Activated CD8-positive, alpha-beta memory T cell treated with anti-CD3 and anti-CD28 coated beads for 24 hours (primary cell): ENCODE measurements at regions not wholly inside any gene's neighbourhood (a gene's known extent, or its start where the extent isn't known, plus 50 kb on each side); places are given as distances from the start of the nearest gene placed in this dataset.

ENCODE experiments used
- DNase-seq: peaks from one replicate; pipeline ENCODE4 v3.0.0-alpha.2; 2020

DNA sequence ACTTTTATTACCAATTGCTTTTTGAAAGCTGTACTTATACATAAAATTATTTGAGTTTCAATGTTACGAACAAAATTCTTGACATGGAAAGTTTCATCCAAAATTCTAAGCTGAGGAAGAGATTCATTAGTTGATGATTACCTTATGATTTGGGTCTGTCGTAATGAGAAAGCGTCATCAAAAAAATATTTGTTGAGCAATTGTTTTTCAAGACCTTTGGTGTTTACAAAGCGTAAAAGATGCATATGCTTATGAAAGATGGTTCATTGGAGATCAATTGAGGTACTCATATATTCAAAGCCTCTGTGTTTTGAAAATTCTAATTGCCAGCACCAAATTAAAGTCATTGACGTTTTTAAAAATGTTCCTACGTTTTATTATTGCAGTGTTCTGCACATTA, 110.5 kb upstream of the DOK5 start:
- no peak for DNase-seq

DNA sequence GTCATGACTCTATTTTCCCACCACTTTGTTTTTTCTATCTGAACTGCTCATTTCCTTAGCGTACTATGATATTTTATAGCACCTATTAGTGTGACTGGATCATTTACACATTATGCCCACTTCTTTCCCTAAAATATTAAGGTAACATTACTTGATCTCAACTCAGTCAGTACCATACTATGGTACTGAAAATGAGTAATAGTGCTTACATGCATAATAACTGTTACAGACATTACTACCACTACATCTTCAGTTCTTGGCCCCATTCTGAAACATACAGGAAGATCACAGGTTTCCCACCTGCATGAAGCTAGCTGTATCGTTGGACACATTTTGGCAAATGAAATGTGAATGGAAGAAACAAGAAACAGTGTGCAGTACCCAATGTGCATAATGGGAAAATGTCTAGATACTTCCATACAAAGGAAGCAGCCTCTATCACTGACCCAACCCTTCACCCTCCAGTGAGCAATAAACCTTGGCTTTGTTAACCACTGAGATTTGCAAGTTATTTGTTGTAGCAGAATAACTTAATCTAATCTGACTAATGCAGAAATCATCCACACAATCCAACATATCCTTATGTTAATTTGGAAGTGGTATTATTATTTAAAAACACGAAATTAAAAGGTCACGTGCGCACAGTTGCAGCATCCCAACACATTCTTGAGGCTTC, 108.6 kb upstream of the DOK5 start:
- no peak for DNase-seq

DNA sequence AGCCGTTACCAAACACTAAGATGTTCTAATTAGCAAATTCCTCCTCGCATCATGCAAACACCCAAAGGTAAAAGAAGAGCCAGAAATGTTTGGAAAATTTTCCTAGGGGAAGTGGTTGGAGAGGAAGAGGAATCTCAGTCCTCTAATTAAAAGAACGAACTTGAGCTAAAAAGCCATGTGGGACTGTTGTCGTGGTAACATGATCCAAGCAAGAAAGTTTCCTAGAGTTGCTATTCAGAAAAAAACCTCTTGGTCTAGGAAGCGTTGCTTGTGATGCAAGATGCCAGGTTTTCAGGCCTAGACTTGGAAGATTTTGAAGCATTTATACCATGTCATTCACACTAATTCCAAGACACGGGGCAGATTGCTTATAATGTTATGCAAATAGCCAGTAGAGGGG, 106.8 kb upstream of the DOK5 start:
- no peak for DNase-seq

DNA sequence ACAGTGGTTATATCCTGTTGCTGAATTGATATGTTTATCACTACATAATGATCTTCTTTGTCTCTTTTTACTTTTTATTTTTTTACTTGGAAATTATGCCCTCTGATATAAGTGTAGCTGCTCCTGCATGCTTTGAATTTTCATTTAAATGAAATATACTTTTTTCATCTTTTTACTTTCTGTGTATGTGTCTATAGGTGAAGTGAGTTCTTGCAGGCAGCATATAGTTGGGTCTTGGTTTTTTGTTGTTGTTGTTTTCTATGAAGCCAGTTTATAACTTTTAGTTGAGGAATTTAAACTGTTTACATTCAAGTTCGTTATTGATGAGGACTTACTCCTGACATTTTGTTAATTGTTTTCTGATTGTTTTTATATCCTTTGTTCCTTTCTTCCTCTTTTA, 103.1 kb upstream of the DOK5 start:
- no peak for DNase-seq

DNA sequence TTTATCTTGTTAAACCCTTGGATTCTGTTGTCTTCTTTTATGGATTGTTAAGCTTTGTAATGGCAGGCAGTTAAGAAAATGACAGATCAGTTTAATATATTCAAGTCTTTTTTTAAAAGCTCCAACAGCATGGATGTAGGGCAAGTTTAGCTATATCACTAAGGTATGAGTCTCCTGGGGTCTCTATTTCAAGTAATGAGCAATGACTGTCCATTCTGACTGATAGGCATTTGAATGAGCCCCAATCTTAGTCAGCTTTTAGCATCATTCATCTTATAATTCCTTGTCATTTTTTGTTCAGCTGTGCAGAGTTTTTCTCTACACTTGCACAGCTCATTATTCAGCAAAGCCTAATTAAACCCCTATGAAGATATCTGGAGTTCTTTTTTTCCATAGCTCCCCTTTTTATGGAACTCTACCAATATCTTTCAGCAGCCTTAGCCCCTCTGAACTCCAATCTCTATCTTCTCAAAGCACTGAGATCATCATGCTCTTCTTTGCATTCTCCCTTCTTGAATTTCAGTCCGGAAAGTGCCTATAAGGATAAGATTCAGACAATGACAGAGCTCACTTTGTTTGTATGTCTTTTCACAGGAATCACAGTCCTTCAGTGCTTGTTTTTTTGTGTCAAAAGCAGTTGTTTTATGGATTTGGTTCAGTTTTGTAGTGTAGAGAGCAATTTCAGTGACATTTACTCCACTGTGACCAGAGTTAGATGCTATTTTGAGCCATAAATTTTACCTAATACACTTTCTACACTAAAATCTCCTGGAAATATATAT, 97.2 kb upstream of the DOK5 start:
- DNase-seq, result no peak

DNA sequence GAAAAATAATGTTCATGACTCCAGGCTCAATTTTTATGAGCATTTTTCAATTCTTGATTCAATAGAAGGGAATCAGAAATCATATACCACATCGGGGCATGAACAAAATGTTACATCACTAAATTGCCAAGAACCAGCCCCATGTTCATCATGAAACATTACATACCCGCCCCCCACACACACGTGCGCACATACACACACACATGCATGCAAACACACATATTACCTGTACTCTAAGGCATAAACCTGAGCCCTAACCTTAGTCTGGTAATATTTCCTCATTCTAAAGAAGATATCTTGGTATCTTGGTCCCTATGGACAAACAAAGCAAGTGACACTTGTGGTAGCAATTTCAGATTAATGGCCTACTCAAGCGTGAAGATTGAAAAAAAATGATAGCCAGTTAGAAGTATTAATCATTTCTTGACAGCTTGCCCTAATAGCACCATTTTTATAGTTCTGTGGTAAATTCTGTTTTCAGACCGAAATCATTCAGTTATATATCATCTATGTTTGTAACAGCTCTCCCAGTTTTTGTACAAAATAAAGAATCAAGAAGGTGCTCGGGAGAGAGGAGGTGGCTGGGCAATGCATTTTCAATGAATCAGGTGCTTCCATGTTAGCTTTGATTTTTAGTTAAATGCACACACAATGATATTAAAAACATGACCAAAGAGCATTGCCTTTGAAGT, 95.4 kb upstream of the DOK5 start:
- no peak for DNase-seq

DNA sequence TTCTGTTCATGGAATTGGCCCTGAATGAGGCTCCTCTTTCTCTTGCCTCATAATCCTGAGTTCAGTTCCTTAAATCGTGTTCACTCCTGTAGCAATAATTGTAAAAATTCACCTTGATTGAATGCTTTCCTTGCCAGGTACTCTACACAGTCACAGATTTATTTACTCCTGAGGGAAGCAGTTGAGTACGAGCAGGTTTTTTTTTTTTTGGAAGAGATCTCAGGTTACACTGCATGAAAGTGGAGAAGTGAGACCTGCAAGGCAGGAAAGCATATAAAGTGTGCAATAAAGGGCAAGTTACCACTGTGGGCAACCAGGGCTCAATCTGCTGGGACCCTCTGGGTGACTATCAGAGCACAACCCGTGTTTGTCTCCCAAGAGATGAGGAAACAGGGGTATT, 93.0 kb upstream of the DOK5 start:
- DNase-seq, result no peak

DNA sequence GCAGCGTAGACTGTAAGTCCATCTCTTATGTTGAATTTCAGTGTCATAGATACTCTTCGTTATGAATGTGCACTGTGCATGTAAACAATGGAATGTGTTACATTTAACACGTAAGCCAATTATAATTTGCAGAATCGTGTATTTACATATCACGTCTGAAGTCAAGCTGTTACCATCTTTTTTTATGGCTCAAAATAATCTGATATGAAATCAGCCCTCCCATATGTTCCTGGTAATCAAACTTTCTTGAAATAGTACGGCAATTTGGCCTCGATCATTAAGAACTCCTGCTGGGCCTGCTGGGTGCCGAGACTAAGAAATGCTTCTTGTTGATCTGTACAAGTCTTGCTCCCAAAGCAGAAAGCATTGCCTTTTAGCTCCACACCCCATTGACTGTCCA, 89.6 kb upstream of the DOK5 start:
- DNase-seq, result no peak

DNA sequence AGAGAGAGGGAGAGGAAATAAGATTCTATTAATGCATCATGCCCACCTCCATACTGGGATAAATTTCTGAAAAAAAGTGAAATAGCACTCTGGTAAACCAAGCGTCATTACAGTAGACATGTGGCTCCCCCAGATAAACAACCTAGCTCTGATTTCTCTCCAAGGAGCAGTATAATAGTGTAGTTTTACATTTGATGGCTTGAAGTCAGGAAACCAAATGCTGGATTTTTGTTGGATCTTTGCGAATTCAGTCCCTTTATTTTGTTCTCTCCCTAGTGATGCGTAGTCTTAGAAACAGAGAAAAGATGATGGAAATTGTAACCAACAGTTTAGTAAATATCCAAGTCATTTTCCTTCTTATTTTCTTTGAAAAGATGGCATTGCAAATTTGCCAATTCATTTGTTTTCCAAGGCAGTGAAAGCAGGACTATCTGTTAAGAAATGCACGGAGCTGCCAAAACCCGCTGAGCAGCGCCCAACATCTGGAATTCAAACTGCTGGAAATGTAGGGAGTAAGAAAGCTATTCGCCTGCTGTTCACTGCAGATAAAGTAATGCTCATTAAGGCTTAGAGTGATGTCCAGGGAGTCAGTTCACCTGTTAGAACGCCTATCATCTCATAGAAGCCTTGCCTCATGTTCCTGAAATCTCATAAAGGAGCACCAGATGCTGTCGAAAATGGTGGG, 85.7 kb upstream of the DOK5 start:
- no peak for DNase-seq

DNA sequence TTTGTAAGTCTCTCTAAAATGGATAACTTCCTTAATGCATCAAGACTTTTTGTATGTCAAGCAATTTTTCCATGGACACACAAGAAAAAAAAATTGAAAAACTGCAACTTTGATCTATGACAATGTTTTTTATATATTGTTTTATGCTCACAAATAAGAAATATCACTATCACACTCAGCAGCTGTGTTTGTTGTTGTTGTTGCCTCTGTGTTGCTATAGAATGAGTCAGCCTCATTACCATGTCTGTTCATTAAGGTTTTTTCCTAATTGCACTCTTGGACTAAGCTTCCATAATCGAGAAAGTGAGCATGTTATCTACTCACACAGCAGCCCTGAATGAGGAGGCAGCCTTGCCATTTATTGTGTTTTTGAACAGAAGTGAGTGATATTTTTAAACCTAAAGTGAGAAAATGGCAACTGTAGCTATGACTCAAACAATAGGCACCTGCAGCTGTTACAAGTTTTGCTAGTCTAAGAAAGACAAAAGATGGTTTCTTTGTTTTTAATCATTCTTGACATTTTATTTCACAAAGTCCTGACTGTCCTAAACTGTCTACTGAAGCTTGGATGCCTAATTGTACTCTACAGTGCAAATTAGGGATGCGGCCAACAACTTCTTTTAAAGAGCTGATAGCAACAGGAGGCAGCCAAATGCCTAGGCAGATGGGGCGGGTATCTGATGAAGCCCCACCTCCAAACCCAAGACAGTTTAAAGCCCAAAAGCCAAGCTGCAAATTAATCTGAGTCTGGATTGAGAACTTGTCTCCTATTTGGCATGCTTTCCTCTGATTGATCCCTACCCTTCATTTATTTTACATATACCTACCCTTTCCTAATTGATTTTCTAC, 77.9 kb upstream of the DOK5 start:
- no peak for DNase-seq

DNA sequence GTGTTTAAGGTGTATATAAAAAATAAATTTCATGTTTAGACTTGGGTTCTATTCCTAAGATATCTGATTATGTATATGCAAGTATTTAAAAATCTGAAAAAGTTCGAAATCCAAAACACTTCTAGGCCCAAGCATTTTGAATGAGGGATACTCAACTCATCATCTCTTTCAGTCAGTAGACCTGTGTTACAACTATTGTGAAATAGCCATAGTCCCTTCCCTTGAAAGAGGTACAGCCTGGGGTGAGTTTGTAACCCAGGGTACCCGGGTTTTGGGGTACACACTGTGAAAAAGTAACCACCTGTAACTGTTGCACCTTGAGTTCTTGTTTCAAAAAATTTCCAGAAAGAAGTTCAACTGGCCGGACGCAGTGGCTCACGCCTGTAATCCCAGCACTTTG, 76.6 kb upstream of the DOK5 start:
- no peak for DNase-seq

DNA sequence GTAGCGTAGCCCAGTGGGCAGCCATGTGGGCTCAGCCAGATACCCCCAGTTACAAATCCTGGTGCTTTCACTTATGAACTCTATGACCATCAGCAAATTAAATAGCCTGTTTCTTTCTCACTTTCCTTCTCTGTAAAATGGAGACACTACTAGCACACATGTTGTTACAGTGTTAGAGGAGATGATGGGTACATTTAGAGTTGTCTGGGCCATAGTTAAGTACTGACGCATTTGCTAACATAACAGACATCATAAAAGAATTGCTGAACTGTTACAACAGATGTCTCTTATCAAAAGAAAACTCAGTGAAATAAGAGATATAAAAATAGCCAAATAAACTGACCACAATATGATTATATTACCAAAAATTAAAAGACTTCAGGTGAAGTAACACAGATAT, 69.9 kb upstream of the DOK5 start:
- DNase-seq, result no peak

DNA sequence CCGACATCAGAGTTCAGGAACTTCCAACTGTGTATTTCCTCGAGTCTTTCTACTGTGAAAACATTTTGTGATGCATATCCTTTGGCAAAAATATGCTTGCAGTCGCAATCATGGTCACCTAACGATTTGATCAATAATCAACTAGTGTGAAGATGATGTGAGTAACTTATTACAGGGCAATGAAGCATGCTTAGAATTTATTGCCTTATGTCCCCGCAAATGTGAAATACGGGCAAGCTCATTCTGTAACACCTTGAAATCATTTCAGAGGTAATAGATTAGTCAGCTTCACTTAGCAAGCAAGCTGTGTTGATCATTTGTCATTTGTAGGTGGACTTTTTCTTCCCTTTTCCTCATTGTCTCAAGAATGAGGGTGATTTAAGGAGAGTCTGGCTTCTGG, 67.9 kb upstream of the DOK5 start:
- no peak for DNase-seq

DNA sequence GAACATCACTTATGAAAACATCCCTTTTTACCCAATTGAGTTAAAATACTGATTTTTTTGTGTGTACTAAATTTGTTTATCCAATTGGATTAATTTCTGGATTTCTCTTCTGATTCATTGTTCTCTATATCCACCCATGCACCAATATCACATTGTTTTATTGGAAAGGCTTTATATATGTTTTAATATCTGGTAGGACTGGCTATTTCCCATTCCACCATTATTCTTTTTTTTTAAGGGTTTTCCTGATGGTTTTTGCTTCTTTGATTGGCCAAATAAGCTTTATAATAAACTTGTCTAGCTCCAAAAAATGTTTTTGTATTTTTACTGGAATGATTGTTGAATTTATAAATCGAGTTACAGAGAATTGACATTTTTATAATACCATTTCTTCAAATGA, 59.4 kb upstream of the DOK5 start:
- DNase-seq, result no peak

DNA sequence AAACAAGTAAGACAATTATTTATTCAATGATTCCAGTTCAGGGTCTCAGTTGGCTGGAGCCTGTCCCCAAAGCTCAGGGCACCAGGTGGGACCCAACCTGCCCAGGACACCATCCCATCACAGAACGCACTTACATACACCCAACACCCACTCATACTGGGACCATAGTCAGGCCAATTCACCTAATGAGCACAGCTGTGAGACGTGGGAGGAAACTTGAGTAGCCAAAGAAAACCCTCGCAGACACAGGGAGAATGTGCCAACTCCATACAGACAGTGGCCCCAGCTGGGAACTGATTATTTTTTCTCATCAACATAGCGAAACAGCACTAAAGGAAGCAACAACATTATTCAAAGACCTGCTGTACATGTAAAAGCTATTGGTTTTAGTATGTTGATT, 58.6 kb upstream of the DOK5 start:
- no peak for DNase-seq

DNA sequence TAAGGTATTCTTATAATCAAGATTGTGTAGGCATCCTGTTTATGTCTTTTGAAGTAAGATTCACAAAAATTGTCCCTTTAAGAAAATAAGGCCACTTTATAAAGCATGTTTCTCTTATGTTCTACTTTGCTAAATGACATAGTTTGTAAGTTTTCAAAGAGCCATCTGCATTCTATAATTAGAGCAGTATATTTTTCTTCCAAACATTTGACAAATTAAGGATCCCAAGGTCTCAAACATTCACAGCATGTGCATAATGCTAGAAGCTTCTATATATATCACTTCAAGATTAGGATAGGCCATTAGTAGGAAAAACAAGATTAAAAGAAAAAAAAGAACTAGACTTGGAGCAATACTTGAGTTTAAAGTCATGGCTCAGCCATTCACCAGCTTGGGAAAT, 55.9 kb upstream of the DOK5 start:
- no peak for DNase-seq
